ENCODE measurements at regions not wholly inside any gene's neighbourhood (a gene's known extent, or its start where the extent isn't known, plus 50 kb on each side); places are given as distances from the start of the nearest gene placed in this dataset.
"Not testable (repeated sequence)": the region's sequence is repeated elsewhere in the genome, so short reads cannot be mapped to it uniquely, and the experiment has no call there.

DNA sequence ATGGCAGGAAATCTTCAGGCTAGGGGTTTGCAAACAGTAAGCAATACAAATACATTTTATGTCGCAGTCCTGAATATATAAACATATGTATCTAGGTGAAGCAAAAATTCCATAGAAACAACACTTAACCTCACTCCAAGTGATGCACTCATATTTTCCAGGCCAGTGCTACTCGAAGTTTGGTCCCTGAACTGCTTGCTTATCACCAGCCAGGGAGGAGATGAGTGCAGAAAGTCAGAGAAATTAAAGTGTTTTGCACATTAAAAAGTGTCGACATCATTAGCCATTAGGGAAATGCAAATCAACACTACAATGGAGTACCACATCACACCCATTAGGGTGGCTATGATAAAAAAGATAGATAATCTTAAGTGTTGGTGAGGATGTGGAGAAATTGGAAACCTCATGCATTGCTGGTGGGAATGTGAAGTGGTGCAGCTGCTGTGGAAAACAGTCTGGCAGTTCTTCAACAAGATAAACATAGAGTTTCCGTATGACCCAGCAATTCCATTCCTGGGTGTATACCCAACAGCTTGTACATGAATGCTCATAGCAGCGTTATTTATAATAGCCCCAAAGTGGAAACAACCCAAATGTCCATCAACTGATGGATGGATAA is 70.5 kb upstream of the CSF1 start:
- Mint-ChIP-seq H3K27me3 (no peaks in the 10 kb centered on the region), H3K36me3 (peaks cover 5% of the 10 kb centered on the region), H3K9me3 (peaks cover 21% of the 10 kb centered on the region), H3K4me3 (no peak overlapping the region), H3K27ac (no peak overlapping the region), H3K4me1 (ENCODE audit: low read depth) (no peaks in the 10 kb centered on the region)
- intact Hi-C loops (cut with micrococcal nuclease): no loop called here
- ChIA-PET POLR2A (no interaction called here), CTCF (no interaction called here)
- DNase-seq: no peak

GRCh38 chr1:109839276-109839675 is 71.4 kb upstream of the CSF1 start:
- H3K4me1 Mint-ChIP-seq (ENCODE audit: low read depth); H3K27ac Mint-ChIP-seq; intact Hi-C loops (cut with micrococcal nuclease); POLR2A ChIA-PET; H3K4me3 Mint-ChIP-seq; H3K36me3 Mint-ChIP-seq; DNase-seq; H3K27me3 Mint-ChIP-seq: not testable (repeated sequence)
- peaks cover 21% of the 10 kb centered on the region for H3K9me3 Mint-ChIP-seq
- CTCF ChIA-PET: interaction anchor here (0.6 kb wide), 1 partner anchor 62 kb away, joined by 3 read pairs; no protein-coding TSS in a partner anchor

- POLR2A ChIA-PET: no interaction called here
- Mint-ChIP-seq H3K36me3 (peaks cover 5% of the 10 kb centered on the region), H3K4me1 (ENCODE audit: low read depth) (no peaks in the 10 kb centered on the region)
Observed at GRCh38 chr1:109838838-109839240, 71.8 kb upstream of the CSF1 start.

GRCh38 chr1:109837852-109838570 is 72.6 kb upstream of the CSF1 start:
- ChIA-PET CTCF (interaction anchor here (1.1 kb wide), 1 partner anchor 61 kb away, joined by 4 read pairs; no protein-coding TSS in a partner anchor), POLR2A (no interaction called here)
- DNase-seq: no peak
- Mint-ChIP-seq H3K9me3 (peaks cover 21% of the 10 kb centered on the region), H3K4me3 (no peak overlapping the region), H3K27ac (no peak overlapping the region), H3K4me1 (ENCODE audit: low read depth) (no peaks in the 10 kb centered on the region), H3K27me3 (no peaks in the 10 kb centered on the region), H3K36me3 (peaks cover 5% of the 10 kb centered on the region)
- intact Hi-C loops (cut with micrococcal nuclease): no loop called here

More at GRCh38 chr1:109838838-109839240, 71.8 kb upstream of the CSF1 start:
- intact Hi-C loops (cut with micrococcal nuclease): no loop called here
- Mint-ChIP-seq H3K27ac (no peak overlapping the region), H3K27me3 (no peaks in the 10 kb centered on the region), H3K4me3 (no peak overlapping the region), H3K9me3 (peaks cover 21% of the 10 kb centered on the region)
- DNase-seq: no peak
- CTCF ChIA-PET: interaction anchor here (1.1 kb wide), 1 partner anchor 62 kb away, joined by 4 read pairs; no protein-coding TSS in a partner anchor

- H3K4me3 Mint-ChIP-seq; H3K4me1 Mint-ChIP-seq (ENCODE audit: low read depth); H3K36me3 Mint-ChIP-seq; intact Hi-C loops (cut with micrococcal nuclease); H3K27ac Mint-ChIP-seq; POLR2A ChIA-PET; DNase-seq; H3K27me3 Mint-ChIP-seq: not testable (repeated sequence)
- H3K9me3 Mint-ChIP-seq: peaks cover 28% of the 10 kb centered on the region
- CTCF ChIA-PET: interaction anchor here (1.0 to 1.2 kb wide), 3 partner anchors 10 to 148 kb away, joined by 3 read pairs; no protein-coding TSS in a partner anchor
Observed at GRCh38 chr1:109835645-109836044, 71.9 kb upstream of the EPS8L3 start.

DNA sequence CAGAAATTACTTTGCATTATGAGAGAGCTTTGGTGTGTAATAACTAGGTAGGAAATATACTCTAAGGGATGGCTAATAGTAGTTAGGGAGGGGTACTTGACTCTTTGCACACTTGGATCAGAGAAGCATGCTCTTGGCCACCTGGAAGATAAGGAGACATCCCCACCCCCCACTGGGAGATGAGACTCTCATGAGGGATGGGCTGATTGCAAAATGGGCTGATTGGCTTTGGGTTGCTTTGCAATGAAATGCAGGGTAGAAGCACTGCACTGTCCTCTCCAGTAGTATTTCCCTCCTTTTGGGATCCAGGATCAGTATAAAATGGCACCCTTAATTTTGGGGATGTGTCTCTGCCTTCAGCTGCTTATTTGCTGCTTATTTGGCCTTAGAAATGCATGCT is 71.2 kb upstream of the EPS8L3 start:
- ChIA-PET CTCF (interaction anchor here (1.2 kb wide), 1 partner anchor 149 kb away, joined by 3 read pairs; no protein-coding TSS in a partner anchor), POLR2A (no interaction called here)
- H3K9me3 Mint-ChIP-seq: peaks cover 27% of the 10 kb centered on the region
- H3K36me3 Mint-ChIP-seq: peaks cover 9% of the 10 kb centered on the region
- no peak overlapping the region for H3K27ac Mint-ChIP-seq
- H3K4me1 Mint-ChIP-seq (ENCODE audit: low read depth): no peaks in the 10 kb centered on the region
- intact Hi-C loops (cut with micrococcal nuclease): no loop called here
- H3K27me3 Mint-ChIP-seq: no peaks in the 10 kb centered on the region
- DNase-seq: no peak
- no peak overlapping the region for H3K4me3 Mint-ChIP-seq

GRCh38 chr1:109832945-109833344 is 69.2 kb upstream of the EPS8L3 start:
- Mint-ChIP-seq H3K36me3 (peaks cover 9% of the 10 kb centered on the region), H3K9me3 (peaks cover 20% of the 10 kb centered on the region), H3K4me3 (no peak overlapping the region), H3K27ac (no peak overlapping the region), H3K27me3 (no peaks in the 10 kb centered on the region), H3K4me1 (ENCODE audit: low read depth) (no peaks in the 10 kb centered on the region)
- ChIA-PET POLR2A (no interaction called here), CTCF (interaction anchor here (1.2 kb wide), 1 partner anchor 56 kb away, joined by 3 read pairs; no protein-coding TSS in a partner anchor)
- intact Hi-C loops (cut with micrococcal nuclease): no loop called here
- no peak for DNase-seq

- ChIA-PET POLR2A (interaction anchor here (0.8 kb wide), 1 partner anchor 27 kb away, joined by 3 read pairs; no protein-coding TSS in a partner anchor), CTCF (interaction anchor here (1.1 kb wide), 1 partner anchor 52 kb away, joined by 4 read pairs; no protein-coding TSS in a partner anchor)
- Mint-ChIP-seq H3K27me3 (no peaks in the 10 kb centered on the region), H3K4me1 (ENCODE audit: low read depth) (peaks cover 15% of the 10 kb centered on the region), H3K27ac (no peak overlapping the region), H3K36me3 (peaks cover 4% of the 10 kb centered on the region), H3K4me3 (no peak overlapping the region), H3K9me3 (peaks cover 8% of the 10 kb centered on the region)
- intact Hi-C loops (cut with micrococcal nuclease): no loop called here
- DNase-seq: no peak
Observed at GRCh38 chr1:109828756-109829505, 65.2 kb upstream of the EPS8L3 start.

DNA sequence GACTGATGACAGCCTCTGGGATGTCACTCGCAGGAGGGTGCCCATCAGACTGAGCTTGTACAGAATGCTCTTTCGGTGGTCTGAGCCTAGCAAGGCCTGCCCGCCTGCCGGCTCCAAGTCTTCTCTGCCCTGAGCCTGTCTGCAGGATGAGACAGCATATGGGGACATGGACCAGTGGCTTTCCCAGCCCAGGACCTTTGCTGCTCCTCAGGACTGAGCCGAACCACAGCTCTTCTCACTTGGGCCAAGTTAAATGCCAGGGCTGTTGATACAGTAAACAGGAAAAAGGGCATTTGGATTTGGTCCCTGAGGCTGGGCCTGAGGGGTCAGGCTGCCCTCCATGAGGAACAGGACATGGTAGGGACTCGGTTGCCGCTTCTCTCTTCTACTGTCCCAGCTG is 64.3 kb upstream of the EPS8L3 start:
- H3K4me3 Mint-ChIP-seq: no peak overlapping the region
- H3K36me3 Mint-ChIP-seq: peaks cover 4% of the 10 kb centered on the region
- CTCF ChIA-PET: no interaction called here
- H3K9me3 Mint-ChIP-seq: peaks cover 8% of the 10 kb centered on the region
- POLR2A ChIA-PET: no interaction called here
- intact Hi-C loops (cut with micrococcal nuclease): no loop called here
- no peak for DNase-seq
- H3K27me3 Mint-ChIP-seq: no peaks in the 10 kb centered on the region
- peaks cover 23% of the 10 kb centered on the region for H3K4me1 Mint-ChIP-seq (ENCODE audit: low read depth)
- H3K27ac Mint-ChIP-seq: no peak overlapping the region

DNA sequence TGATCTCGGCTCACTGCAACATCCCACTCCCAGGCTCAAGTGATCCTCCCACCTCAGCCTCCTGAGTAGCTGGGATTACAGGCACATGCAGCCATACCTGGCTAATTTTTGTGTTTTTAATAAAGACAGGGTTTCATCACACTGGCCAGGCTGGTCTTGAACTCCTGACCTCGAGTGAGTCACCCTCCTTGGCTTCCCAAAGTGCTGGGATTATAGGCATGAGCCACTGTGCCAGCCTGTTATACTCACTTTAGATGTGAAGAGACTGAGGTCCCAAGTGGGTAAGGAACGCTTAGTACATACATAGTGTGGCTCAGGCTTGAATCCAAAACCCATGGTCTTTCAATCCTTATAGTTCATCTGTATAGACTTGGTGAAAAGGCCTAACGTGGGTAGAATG is 63.7 kb upstream of the EPS8L3 start:
- CTCF ChIA-PET: no interaction called here
- no peak for DNase-seq
- Mint-ChIP-seq H3K27me3 (no peaks in the 10 kb centered on the region), H3K9me3 (peaks cover 6% of the 10 kb centered on the region), H3K27ac (no peak overlapping the region), H3K4me3 (no peak overlapping the region), H3K4me1 (ENCODE audit: low read depth) (peaks cover 28% of the 10 kb centered on the region), H3K36me3 (peaks cover 4% of the 10 kb centered on the region)
- POLR2A ChIA-PET: no interaction called here
- intact Hi-C loops (cut with micrococcal nuclease): no loop called here

DNA sequence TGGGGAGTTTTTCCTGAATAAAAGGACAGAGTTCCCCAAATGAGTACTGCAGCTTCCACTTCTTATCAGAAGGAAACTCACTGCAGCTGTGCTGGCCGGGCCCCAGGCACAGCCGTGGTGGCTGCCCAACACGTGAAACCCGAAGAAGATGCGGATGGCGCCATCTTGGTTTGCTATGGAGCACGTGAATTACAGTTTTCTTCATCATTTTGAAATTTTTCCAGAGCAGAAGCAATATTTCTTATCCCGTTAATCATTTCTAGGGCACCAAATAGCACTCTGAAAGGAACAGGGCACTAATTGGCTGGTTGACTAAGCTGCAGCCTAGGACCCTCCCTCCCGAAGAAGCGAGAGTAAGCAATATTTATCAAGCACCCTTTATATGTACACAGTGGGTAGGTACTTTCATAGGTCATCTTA is 63.2 kb upstream of the EPS8L3 start:
- intact Hi-C loops (cut with micrococcal nuclease): no loop called here
- Mint-ChIP-seq H3K4me3 (no peak overlapping the region), H3K9me3 (peaks cover 2% of the 10 kb centered on the region), H3K27me3 (no peaks in the 10 kb centered on the region), H3K27ac (no peak overlapping the region), H3K36me3 (peaks cover 1% of the 10 kb centered on the region), H3K4me1 (ENCODE audit: low read depth) (peaks cover 33% of the 10 kb centered on the region)
- no peak for DNase-seq
- CTCF ChIA-PET: interaction anchor here (2.4 kb wide), 1 partner anchor 25 kb away, joined by 8 read pairs; no protein-coding TSS in a partner anchor
- POLR2A ChIA-PET: no interaction called here

DNA sequence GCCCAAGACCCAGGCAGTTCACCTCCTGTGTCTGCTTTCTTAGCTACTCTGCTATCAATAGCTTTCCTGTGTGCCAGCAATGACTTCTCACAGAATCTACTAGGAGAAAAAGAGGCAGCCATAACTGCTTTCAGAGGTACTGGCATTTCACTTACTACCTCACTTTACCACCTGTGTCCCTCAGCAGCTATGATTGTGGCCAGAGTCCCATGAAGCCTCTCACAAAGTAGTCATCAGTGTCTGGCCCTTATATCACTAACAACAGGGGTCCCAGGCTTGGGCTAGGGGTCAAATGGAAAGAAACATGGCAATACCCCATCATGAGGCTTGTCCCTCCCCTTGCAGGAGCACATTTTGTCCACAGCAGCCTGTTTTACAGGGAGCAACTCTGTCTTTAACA is 62.7 kb upstream of the EPS8L3 start:
- DNase-seq: no peak
- Mint-ChIP-seq H3K27me3 (no peaks in the 10 kb centered on the region), H3K27ac (no peak overlapping the region), H3K4me3 (no peak overlapping the region), H3K9me3 (no peaks in the 10 kb centered on the region), H3K36me3 (no peaks in the 10 kb centered on the region), H3K4me1 (ENCODE audit: low read depth) (peaks cover 37% of the 10 kb centered on the region)
- intact Hi-C loops (cut with micrococcal nuclease): no loop called here
- CTCF ChIA-PET: interaction anchor here (0.7 to 2.4 kb wide), 3 partner anchors 10 to 50 kb away, joined by 3 to 8 read pairs (median 3); no protein-coding TSS in a partner anchor
- POLR2A ChIA-PET: no interaction called here
